ENCODE measurements at regions not wholly inside any gene's neighbourhood (a gene's known extent, or its start where the extent isn't known, plus 50 kb on each side); places are given as distances from the start of the nearest gene placed in this dataset.

DNA sequence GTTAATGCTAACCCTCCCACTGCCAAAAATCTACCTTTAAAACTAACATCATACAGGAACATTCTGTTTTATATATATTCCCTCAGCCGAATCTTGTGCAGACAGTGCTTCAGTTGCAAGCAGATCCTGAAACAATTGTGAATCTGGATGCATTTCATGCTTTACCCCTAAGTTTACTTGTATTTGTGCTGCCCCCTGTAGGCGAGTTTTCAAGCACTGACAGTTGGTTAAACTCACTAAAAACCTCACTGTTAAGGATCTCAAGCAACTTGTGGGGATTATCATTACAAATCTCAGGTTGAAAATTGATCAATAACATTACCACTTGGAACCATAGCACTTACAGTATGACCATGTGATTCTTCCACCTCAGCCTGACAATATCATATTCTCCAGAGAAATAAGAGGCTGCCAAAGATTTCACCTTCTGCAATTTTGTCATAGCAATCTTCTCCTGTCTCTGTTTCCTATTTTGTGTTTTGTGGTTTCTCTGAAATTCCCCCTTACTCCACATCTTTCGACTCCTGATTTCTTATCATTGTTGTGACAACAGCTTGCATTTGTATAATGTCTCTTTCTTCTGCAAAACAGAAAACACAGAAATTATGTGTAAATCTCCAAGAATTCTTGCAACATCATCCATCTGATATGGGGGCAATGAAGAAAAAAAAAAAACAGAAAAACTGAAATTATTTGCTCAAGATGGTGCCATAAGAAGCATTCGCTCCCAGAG, 354.6 kb upstream of the SETBP1 start:
- H3K4me3 ChIP-seq (ENCODE audit: low read depth, low read length), result no peak overlapping the region
- TF ChIP-seq, protein P1, sequence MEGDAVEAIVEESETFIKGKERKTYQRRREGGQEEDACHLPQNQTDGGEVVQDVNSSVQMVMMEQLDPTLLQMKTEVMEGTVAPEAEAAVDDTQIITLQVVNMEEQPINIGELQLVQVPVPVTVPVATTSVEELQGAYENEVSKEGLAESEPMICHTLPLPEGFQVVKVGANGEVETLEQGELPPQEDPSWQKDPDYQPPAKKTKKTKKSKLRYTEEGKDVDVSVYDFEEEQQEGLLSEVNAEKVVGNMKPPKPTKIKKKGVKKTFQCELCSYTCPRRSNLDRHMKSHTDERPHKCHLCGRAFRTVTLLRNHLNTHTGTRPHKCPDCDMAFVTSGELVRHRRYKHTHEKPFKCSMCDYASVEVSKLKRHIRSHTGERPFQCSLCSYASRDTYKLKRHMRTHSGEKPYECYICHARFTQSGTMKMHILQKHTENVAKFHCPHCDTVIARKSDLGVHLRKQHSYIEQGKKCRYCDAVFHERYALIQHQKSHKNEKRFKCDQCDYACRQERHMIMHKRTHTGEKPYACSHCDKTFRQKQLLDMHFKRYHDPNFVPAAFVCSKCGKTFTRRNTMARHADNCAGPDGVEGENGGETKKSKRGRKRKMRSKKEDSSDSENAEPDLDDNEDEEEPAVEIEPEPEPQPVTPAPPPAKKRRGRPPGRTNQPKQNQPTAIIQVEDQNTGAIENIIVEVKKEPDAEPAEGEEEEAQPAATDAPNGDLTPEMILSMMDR (IDR thresholded peaks at IDR 0.05; ENCODE audit: low read depth, low read length), result no peak

DNA sequence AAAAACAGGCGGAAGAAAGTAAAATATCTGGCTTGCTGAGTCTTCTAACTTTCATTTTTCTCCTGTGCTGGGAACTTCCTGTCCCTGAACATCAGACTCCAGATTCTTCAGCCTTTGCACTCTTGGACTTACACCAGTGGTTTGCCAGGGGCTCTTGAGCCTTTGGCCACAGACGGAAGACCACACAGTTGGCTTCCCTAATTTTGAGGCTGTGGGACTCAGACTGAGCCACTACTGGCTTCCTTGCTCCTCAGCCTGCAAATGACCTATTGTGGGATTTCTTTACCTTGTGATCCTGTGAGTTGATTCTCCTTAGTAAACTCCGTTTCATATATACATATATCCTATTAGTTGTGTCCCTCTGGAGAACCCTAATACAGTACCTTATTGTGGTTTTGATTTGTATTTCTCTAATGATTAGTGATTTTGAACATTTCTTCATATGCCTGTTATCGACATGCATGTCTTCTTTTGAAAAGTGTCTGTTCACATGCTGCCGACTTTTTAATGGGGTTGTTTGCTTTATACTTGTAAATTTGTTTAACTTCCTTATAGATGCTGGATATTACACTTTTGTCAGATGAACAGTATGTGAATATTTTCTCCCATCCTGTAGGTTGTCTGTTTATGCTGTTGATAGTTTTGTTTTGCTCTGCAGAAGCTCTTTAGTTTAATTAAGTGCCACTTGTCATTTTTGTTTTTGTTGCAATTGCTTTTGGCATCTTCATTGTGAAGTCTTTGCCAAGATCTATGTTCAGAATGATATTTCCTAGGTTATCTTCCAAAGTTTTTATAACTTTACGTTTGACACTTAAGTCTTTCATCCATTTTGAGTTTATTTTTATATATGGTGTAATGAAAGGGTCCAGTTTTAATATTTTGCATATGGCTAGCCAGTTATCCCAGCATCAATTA, 348.8 kb upstream of the SETBP1 start:
- no peak overlapping the region for H3K4me3 ChIP-seq (ENCODE audit: low read depth, low read length)
- TF ChIP-seq, protein P1 (IDR thresholded peaks at IDR 0.05; ENCODE audit: low read depth, low read length), result no peak

DNA sequence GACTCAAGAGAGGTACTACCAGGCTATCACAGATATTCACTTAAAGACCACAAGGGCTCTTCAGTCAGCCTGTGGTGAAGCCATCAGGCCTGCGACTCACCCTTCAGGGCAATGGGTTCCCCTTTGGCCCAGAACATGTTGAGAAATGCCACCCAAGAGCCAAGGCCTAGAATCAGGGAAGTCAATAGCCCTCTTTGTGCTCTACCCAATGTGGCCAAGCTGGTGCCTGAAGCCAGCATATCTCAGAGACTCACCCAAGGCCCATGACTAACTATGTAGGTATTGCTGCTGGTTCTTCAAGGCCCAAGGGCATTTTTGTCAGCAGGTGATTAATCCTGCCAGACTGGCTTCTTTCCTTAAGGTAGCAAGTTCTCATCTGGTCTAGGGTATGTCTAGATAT, 338.9 kb upstream of the SETBP1 start:
- H3K4me3 ChIP-seq (ENCODE audit: low read depth, low read length), result no peak overlapping the region
- TF ChIP-seq, protein P1 (IDR thresholded peaks at IDR 0.05; ENCODE audit: low read depth, low read length), result no peak

DNA sequence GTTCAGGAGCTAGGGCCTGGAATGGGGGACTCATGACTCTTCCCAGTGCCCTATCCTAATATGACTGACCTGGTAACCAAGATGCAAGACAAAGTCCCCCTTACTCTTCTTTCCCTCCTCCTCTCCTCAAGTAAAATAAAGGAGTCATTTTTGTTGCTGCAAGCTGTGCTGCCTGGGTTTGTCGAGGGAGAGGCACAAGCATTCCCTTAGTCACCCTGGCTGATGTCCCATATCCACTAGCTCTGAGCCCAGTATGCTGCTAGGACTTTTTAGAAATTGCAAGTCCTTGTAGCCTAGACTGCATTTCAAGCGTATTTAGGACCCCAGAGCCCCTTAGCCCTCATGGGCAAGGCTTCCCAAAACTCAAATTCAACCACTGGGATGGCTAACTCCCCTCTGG, 338.5 kb upstream of the SETBP1 start:
- H3K4me3 ChIP-seq (ENCODE audit: low read depth, low read length), result no peak overlapping the region
- TF ChIP-seq, protein P1 (IDR thresholded peaks at IDR 0.05; ENCODE audit: low read depth, low read length), result no peak

DNA sequence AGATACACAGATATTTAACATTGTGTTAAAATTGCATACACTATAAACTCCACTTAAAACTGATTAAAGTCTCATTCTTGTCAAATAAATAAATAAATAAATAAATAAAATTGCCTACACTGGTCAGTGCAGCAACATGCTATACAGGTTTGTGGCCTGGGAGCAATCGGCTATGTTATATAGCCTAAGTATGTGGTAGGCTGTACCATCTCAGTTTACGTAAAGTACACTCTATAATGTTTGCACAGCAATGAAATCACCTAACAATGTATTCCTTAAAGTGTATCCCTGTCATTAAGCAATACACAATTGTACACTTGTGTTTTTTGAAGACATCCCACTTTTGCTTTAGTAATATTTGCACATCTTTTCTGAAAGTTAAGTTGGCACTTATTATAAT, 337.7 kb upstream of the SETBP1 start:
- H3K4me3 ChIP-seq (ENCODE audit: low read depth, low read length), result no peak overlapping the region
- TF ChIP-seq, protein P1 (IDR thresholded peaks at IDR 0.05; ENCODE audit: low read depth, low read length), result no peak

DNA sequence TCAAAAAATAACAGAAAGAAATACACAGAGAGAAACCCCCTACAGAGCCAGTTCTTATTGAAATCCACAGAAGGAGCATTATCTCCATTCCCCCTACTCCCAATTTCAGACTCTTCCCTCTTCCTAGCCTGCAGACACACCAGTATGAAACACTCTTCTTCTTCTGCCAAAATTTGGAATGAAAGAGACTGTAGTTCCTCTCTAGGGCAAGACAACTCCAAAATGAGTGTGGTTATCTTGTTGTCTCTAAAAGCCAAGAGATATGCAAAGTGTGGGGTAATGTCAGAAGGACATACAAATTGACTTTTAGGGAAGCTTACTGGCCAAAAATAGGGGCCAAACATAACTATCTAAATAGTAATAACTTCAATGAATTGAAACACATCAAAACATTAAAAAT, 337.1 kb upstream of the SETBP1 start:
- TF ChIP-seq, protein P1 (IDR thresholded peaks at IDR 0.05; ENCODE audit: low read depth, low read length), result no peak

More for the DNA sequence above, 337.1 kb upstream of the SETBP1 start:
- no peak overlapping the region for H3K4me3 ChIP-seq (ENCODE audit: low read depth, low read length)
